ENCODE measurements at regions not wholly inside any gene's neighbourhood (a gene's known extent, or its start where the extent isn't known, plus 50 kb on each side); places are given as distances from the start of the nearest gene placed in this dataset.
"Not testable (repeated sequence)": the region's sequence is repeated elsewhere in the genome, so short reads cannot be mapped to it uniquely, and the experiment has no call there.

- Histone ChIP-seq H4K20me1 (ENCODE audit: insufficient read depth, low read length) (no peaks in the 10 kb centered on the region), H3K4me1 (ENCODE audit: insufficient read depth, low read length) (no peaks in the 10 kb centered on the region), H3K4me3 (ENCODE audit: insufficient read depth, low read length) (no peak overlapping the region), H3K27ac (ENCODE audit: low read depth, low read length) (no peak overlapping the region), H3K4me2 (ENCODE audit: insufficient read depth, low read length) (no peak overlapping the region), H3K9me3 (ENCODE audit: low read depth, low read length) (no peaks in the 10 kb centered on the region), H3K36me3 (ENCODE audit: insufficient read depth, low read length) (no peaks in the 10 kb centered on the region), H2AFZ (ENCODE audit: low read length) (no peak overlapping the region), H3K79me2 (ENCODE audit: insufficient read depth, low read length) (no peaks in the 10 kb centered on the region), H3K27me3 (ENCODE audit: insufficient read depth, low read length) (no peaks in the 10 kb centered on the region)
- DNase-seq (ENCODE audit: insufficient read length, low spot score, missing footprints) = no peak
- no peak for TF ChIP-seq CTCF (IDR thresholded peaks at IDR 0.05; ENCODE audit: extremely low read depth, low read depth, low read length)
Observed at GRCh38 chr12:107602446-107602845, 83.2 kb upstream of the PWP1 start.

GRCh38 chr12:107605293-107605692 lies 80.3 kb upstream of the PWP1 start:
- no peaks in the 10 kb centered on the region for H3K4me1 ChIP-seq (ENCODE audit: insufficient read depth, low read length)
- H3K4me2 ChIP-seq (ENCODE audit: insufficient read depth, low read length) = no peak overlapping the region
- H3K9me3 ChIP-seq (ENCODE audit: low read depth, low read length) = no peaks in the 10 kb centered on the region
- H2AFZ ChIP-seq (ENCODE audit: low read length) = no peak overlapping the region
- no peaks in the 10 kb centered on the region for H4K20me1 ChIP-seq (ENCODE audit: insufficient read depth, low read length)
- H3K27me3 ChIP-seq (ENCODE audit: insufficient read depth, low read length) = no peaks in the 10 kb centered on the region
- no peak overlapping the region for H3K27ac ChIP-seq (ENCODE audit: low read depth, low read length)
- no peak overlapping the region for H3K4me3 ChIP-seq (ENCODE audit: insufficient read depth, low read length)
- H3K36me3 ChIP-seq (ENCODE audit: insufficient read depth, low read length) = no peaks in the 10 kb centered on the region
- no peak for DNase-seq (ENCODE audit: insufficient read length, low spot score, missing footprints)
- no peaks in the 10 kb centered on the region for H3K79me2 ChIP-seq (ENCODE audit: insufficient read depth, low read length)
- TF ChIP-seq CTCF (IDR thresholded peaks at IDR 0.05; ENCODE audit: extremely low read depth, low read depth, low read length) = no peak

- peak; percentile 82 for DNase-seq (ENCODE audit: insufficient read length, low spot score, missing footprints)
- H3K27me3 ChIP-seq (ENCODE audit: insufficient read depth, low read length) = no peaks in the 10 kb centered on the region
- peak; percentile 95 for TF ChIP-seq CTCF (IDR thresholded peaks at IDR 0.05; ENCODE audit: extremely low read depth, low read depth, low read length)
- no peaks in the 10 kb centered on the region for H3K36me3 ChIP-seq (ENCODE audit: insufficient read depth, low read length)
- H3K79me2 ChIP-seq (ENCODE audit: insufficient read depth, low read length) = no peaks in the 10 kb centered on the region
- no peaks in the 10 kb centered on the region for H4K20me1 ChIP-seq (ENCODE audit: insufficient read depth, low read length)
- H3K4me3 ChIP-seq (ENCODE audit: insufficient read depth, low read length) = no peak overlapping the region
- no peaks in the 10 kb centered on the region for H3K4me1 ChIP-seq (ENCODE audit: insufficient read depth, low read length)
- no peak overlapping the region for H3K27ac ChIP-seq (ENCODE audit: low read depth, low read length)
- H2AFZ ChIP-seq (ENCODE audit: low read length) = no peak overlapping the region
- H3K4me2 ChIP-seq (ENCODE audit: insufficient read depth, low read length) = no peak overlapping the region
- H3K9me3 ChIP-seq (ENCODE audit: low read depth, low read length) = no peaks in the 10 kb centered on the region
Observed at GRCh38 chr12:107607464-107608392, 77.9 kb upstream of the PWP1 start.

- not testable (repeated sequence) for DNase-seq (ENCODE audit: insufficient read length, low spot score, missing footprints); H3K79me2 ChIP-seq (ENCODE audit: insufficient read depth, low read length); H3K36me3 ChIP-seq (ENCODE audit: insufficient read depth, low read length); H2AFZ ChIP-seq (ENCODE audit: low read length); H3K4me1 ChIP-seq (ENCODE audit: insufficient read depth, low read length); H3K9me3 ChIP-seq (ENCODE audit: low read depth, low read length); H3K4me2 ChIP-seq (ENCODE audit: insufficient read depth, low read length); H3K27me3 ChIP-seq (ENCODE audit: insufficient read depth, low read length); H4K20me1 ChIP-seq (ENCODE audit: insufficient read depth, low read length); H3K27ac ChIP-seq (ENCODE audit: low read depth, low read length); H3K4me3 ChIP-seq (ENCODE audit: insufficient read depth, low read length)
Observed at GRCh38 chr12:107608779-107609178, 76.8 kb upstream of the PWP1 start.
